Left lung (tissue), 4 donors: ENCODE measurements at regions not wholly inside any gene's neighbourhood (a gene's known extent, or its start where the extent isn't known, plus 50 kb on each side); places are given as distances from the start of the nearest gene placed in this dataset.
"Not testable (repeated sequence)": the region's sequence is repeated elsewhere in the genome, so short reads cannot be mapped to it uniquely, and the experiment has no call there.

Experiments
- ATAC-seq: fragments of 200-7000 bp; cut with Tn5 transposase; one replicate; pipeline ENCODE4 v1.9.1; 2020; ENCODE audit warnings: moderate library complexity
- DNase-seq, 4 donors: peaks; one replicate each; pipeline ENCODE4 v3.0.0-alpha.2; 2013 to 2020
- H3K27ac ChIP-seq, 2 donors: fragments of 200-600 bp; sonication (generic) in 1 of 2; one replicate each; pipeline versions ENCODE4 v1.5.0 to v1.8.0; 2020 to 2021
- H3K27me3 ChIP-seq, 2 donors: fragments of 200-600 bp; sonication (generic) in 1 of 2; one replicate each; pipeline versions ENCODE4 v1.5.0 to v1.8.0; 2020 to 2021
- H3K36me3 ChIP-seq, 2 donors: fragments of 200-600 bp; sonication (generic) in 1 of 2; one replicate each; pipeline versions ENCODE4 v1.5.0 to v1.8.0; 2020 to 2021
- H3K4me1 ChIP-seq, 2 donors: fragments of 200-600 bp; one replicate each; pipeline ENCODE4 v1.8.0; 2021
- H3K4me3 ChIP-seq, 2 donors: fragments of 200-600 bp; sonication (generic) in 1 of 2; one replicate each; pipeline versions ENCODE4 v1.5.0 to v1.8.0; 2020 to 2021; ENCODE audit warnings: mild to moderate bottlenecking in 1 of 2
- H3K9me3 ChIP-seq, 2 donors: fragments of 200-600 bp; sonication (generic) in 1 of 2; one replicate each; pipeline versions ENCODE4 v1.5.0 to v1.8.0; 2020 to 2021
- CTCF ChIP-seq, 2 donors: fragments of 200-600 bp; sonication (generic) in 1 of 2; IDR thresholded peaks; one replicate each; pipeline versions ENCODE4 v1.5.0 to v1.8.0; 2021; ENCODE audit warnings: antibody characterized with exemption in 2 of 2
- intact Hi-C, 2 donors: fragments of 100-400 bp; cut with DNase I; formaldehyde crosslinking; loops; one replicate each; pipeline versions ENCODE4 v1.11.2 to v1.14.2; 2022
- donor health status: DM: no; HTN: yes; CAD: no.
- donor health status: DM: no; HTN: no; CAD: no.

GRCh38 chr10:52387744-52388143, 73.7 kb downstream of the DKK1 start:
- no peak for DNase-seq
- TF ChIP-seq CTCF (IDR thresholded peaks at IDR 0.05): no peak
- Histone ChIP-seq H3K36me3 (no peaks in the 10 kb centered on the region), H3K4me1 (no peaks in the 10 kb centered on the region), H3K27me3 (no peaks in the 10 kb centered on the region), H3K27ac (no peak overlapping the region), H3K9me3 (no peaks in the 10 kb centered on the region), H3K4me3 (no peak overlapping the region)
- intact Hi-C loops: no loop called here
- ATAC-seq: no peak

GRCh38 chr10:52390388-52390787, 76.3 kb downstream of the DKK1 start:
- ATAC-seq: no peak
- no peaks in the 10 kb centered on the region for H3K4me1 ChIP-seq
- no peak for TF ChIP-seq CTCF (IDR thresholded peaks at IDR 0.05)

DNA sequence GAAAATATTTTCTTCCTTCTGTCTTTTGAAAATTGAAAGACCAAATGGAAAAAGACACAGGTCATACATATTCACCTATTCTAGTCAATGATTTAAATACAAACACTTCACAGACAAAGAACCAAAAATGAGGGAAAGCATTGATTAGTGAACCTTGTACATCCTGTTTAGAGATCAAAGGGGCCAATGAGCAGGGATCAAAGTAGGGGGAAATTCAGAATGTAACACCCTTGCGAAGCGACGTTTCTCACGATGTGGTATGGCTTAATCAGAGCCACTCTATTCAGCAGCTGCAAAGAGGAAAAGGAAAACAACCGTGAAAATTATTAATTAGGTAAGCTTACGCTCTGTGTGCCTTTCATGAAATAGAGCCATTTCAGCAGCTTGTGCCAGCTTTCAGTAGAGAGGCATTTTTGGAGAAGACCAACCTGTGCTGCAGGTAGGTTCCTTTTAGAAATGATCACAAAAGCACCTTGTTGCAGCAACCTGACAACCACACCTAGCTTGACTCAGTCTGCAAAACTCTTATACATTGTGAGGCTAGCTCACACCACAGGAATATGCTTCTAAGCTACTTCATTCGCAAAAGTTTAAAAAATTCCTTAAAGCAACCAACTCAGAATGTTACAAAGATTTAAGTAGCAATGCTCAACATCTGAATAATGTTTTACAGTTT, 78.0 kb downstream of the DKK1 start:
- H3K27me3 ChIP-seq: no peaks in the 10 kb centered on the region
- no peak for TF ChIP-seq CTCF (IDR thresholded peaks at IDR 0.05)

More at GRCh38 chr10:52390388-52390787, 76.3 kb downstream of the DKK1 start:
- DNase-seq: no peak
- H3K27ac ChIP-seq: no peak overlapping the region
- H3K36me3 ChIP-seq: no peaks in the 10 kb centered on the region
- no peaks in the 10 kb centered on the region for H3K9me3 ChIP-seq
- no peak overlapping the region for H3K4me3 ChIP-seq
- intact Hi-C loops: no loop called here
- no peaks in the 10 kb centered on the region for H3K27me3 ChIP-seq

GRCh38 chr10:52394246-52394645, 80.2 kb downstream of the DKK1 start:
- Histone ChIP-seq H3K9me3 (no peaks in the 10 kb centered on the region), H3K36me3 (no peaks in the 10 kb centered on the region), H3K27ac (no peak overlapping the region), H3K4me1 (no peaks in the 10 kb centered on the region), H3K27me3 (no peaks in the 10 kb centered on the region), H3K4me3 (no peak overlapping the region)
- no peak for TF ChIP-seq CTCF (IDR thresholded peaks at IDR 0.05)
- intact Hi-C loops: no loop called here
- ATAC-seq (no peak), DNase-seq (no peak)

More for the DNA sequence above, 78.0 kb downstream of the DKK1 start:
- intact Hi-C loops: no loop called here
- no peak overlapping the region for H3K4me3 ChIP-seq
- no peaks in the 10 kb centered on the region for H3K36me3 ChIP-seq
- ATAC-seq (no peak), DNase-seq (no peak)
- H3K27ac ChIP-seq: no peak overlapping the region
- H3K4me1 ChIP-seq: no peaks in the 10 kb centered on the region
- H3K9me3 ChIP-seq: no peaks in the 10 kb centered on the region

GRCh38 chr10:52400562-52400961, 86.5 kb downstream of the DKK1 start:
- Histone ChIP-seq H3K9me3 (peaks cover 0 to 9% of the 10 kb centered on the region in 2 donors), H3K4me1 (no peaks in the 10 kb centered on the region), H3K36me3 (no peaks in the 10 kb centered on the region), H3K4me3 (no peak overlapping the region), H3K27me3 (no peaks in the 10 kb centered on the region), H3K27ac (no peak overlapping the region)
- ATAC-seq: no peak
- no peak for DNase-seq
- intact Hi-C loops: no loop called here
- no peak for TF ChIP-seq CTCF (IDR thresholded peaks at IDR 0.05)

- H3K4me3 ChIP-seq, H3K27ac ChIP-seq, H3K27me3 ChIP-seq, H3K36me3 ChIP-seq, H3K9me3 ChIP-seq, intact Hi-C loops, DNase-seq, ATAC-seq, H3K4me1 ChIP-seq: not testable (repeated sequence)
These were observed 89.7 kb downstream of the DKK1 start for GRCh38 chr10:52403801-52404200.
